Right cardiac atrium (tissue), 5 donors: ENCODE measurements at regions not wholly inside any gene's neighbourhood (a gene's known extent, or its start where the extent isn't known, plus 50 kb on each side); places are given as distances from the start of the nearest gene placed in this dataset.

Experiments
- ATAC-seq, 2 donors: fragments of 200-7000 bp; cut with Tn5 transposase; one replicate each; pipeline versions ENCODE4 v1.8.0 to v1.9.1; 2020; ENCODE audit warnings: moderate library complexity in 2 of 2, mild to moderate bottlenecking in 1 of 2
- DNase-seq, 3 donors: peaks; one replicate each; pipeline ENCODE4 v3.0.0-alpha.2; 2020
- H3K27ac ChIP-seq: one replicate; pipeline ENCODE4 v1.5.1; 2013; ENCODE audit warnings: mild to moderate bottlenecking, low read length, control low read depth, moderate library complexity
- H3K27me3 ChIP-seq: one replicate; pipeline ENCODE4 v1.6.1; 2013; ENCODE audit not compliant: control insufficient read depth, insufficient read depth
- H3K4me1 ChIP-seq: one replicate; pipeline ENCODE4 v1.6.1; 2013; ENCODE audit warnings: low read length; ENCODE audit not compliant: control insufficient read depth, insufficient read depth
- H3K4me3 ChIP-seq: one replicate; pipeline ENCODE4 v1.5.1; 2013; ENCODE audit warnings: low read length, control low read depth
- H3K9me3 ChIP-seq: one replicate; pipeline ENCODE4 v1.6.1; 2013; ENCODE audit warnings: low read length; ENCODE audit not compliant: control insufficient read depth
- WGBS: extraction: QIAGEN DNeasy Blood & Tissue Kit; methylation state at CpG from one replicate; pipeline ENCODE4 v1.1.7; 2013; 5-methylcytosine and 5-hydroxymethylcytosine counted together
- intact Hi-C, 4 donors: fragments of 100-400 bp; cut with DNase I; formaldehyde crosslinking; loops; one replicate each; pipeline versions ENCODE4 v1.11.0 to v1.14.0; 2022 to 2023
- donor health status: healthy with polysubstance abuse.
- donor health status: DM: no; HTN: yes; CAD: no.
- donor health status: DM: no; HTN: no; CAD: no.
- donor health status: DM: no; HTN: yes; CAD: no; lungs with severe emphysema.
- donor health status: DM: yes; HTN: yes; CAD: no.

GRCh38 chr3:83514130-83514914, 1444.5 kb upstream of the CADM2 start:
- DNase-seq (no peak), ATAC-seq (no peak)
- H3K27ac ChIP-seq, result no peak overlapping the region
- no peak overlapping the region for H3K4me3 ChIP-seq
- no peaks in the 10 kb centered on the region for H3K9me3 ChIP-seq
- 83% methylated on average over 6 of the region's 6 CpGs for WGBS
- intact Hi-C loops, result no loop called here
- no peaks in the 10 kb centered on the region for H3K4me1 ChIP-seq
- H3K27me3 ChIP-seq, result no peaks in the 10 kb centered on the region

GRCh38 chr3:83515123-83515522, 1443.7 kb upstream of the CADM2 start:
- 92% methylated on average over 18 of the region's 18 CpGs for WGBS
- Histone ChIP-seq H3K27ac (no peak overlapping the region), H3K4me3 (no peak overlapping the region), H3K4me1 (no peaks in the 10 kb centered on the region), H3K9me3 (no peaks in the 10 kb centered on the region), H3K27me3 (no peaks in the 10 kb centered on the region)
- intact Hi-C loops, result no loop called here
- DNase-seq (no peak), ATAC-seq (no peak)

- peak; percentile 51 to 68 for ATAC-seq
- H3K4me1 ChIP-seq, result no peaks in the 10 kb centered on the region
- no peak for DNase-seq
- no peak overlapping the region for H3K27ac ChIP-seq
- no peaks in the 10 kb centered on the region for H3K9me3 ChIP-seq
- WGBS, result 10% methylated on average over 7 of the region's 7 CpGs
- no peaks in the 10 kb centered on the region for H3K27me3 ChIP-seq
- intact Hi-C loops, result no loop called here
- H3K4me3 ChIP-seq, result no peak overlapping the region
Measured at GRCh38 chr3:83523470-83524073, 1435.2 kb upstream of the CADM2 start.

DNA sequence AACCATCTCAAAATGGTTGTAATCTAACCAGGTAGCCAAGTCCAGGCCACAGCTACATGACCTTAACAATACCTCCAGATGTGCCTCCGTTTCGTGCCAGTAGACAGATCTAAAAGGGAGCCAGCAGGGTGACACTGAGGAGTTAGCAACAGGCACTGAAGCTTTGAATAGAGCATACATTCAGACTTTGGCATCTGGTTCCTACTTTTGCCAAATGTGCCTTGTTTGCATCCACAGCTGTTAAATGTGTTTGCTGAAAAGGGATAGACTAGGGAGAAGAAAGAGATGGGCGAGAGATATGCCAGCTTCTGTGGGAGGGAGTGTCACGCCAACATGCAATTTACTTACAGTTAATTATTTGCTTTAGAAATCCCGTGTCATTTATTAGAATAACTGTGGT, 1433.9 kb upstream of the CADM2 start:
- ATAC-seq, result no peak
- 60% methylated on average over 5 of the region's 5 CpGs for WGBS
- no peaks in the 10 kb centered on the region for H3K4me1 ChIP-seq
- H3K4me3 ChIP-seq, result no peak overlapping the region
- no peak overlapping the region for H3K27ac ChIP-seq
- intact Hi-C loops, result no loop called here
- H3K27me3 ChIP-seq, result no peaks in the 10 kb centered on the region
- H3K9me3 ChIP-seq, result no peaks in the 10 kb centered on the region
- no peak for DNase-seq

DNA sequence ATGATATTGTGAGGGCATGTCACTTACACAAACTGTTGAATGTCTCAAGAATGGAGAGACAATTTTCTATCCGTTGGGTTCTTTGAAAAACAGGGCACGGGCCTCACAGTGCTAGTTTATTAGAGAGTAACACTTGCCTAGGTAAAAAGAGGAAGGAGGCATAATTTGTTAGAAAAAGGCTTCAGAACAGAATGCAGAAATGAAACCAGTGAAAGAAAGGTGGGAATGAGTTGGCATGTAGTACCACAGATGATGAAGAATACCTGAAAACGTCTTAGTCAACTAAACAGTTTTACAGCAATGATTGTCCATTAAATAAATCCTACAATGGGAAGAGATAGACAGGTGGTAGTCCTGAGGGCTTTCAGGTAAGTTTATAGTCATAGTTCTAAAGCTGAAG, 1399.7 kb upstream of the CADM2 start:
- no peaks in the 10 kb centered on the region for H3K4me1 ChIP-seq
- H3K27ac ChIP-seq, result no peak overlapping the region
- DNase-seq (no peak), ATAC-seq (no peak)
- H3K9me3 ChIP-seq, result no peaks in the 10 kb centered on the region
- WGBS, result 73% methylated on average over 3 of the region's 3 CpGs
- intact Hi-C loops, result no loop called here
- H3K4me3 ChIP-seq, result no peak overlapping the region
- no peaks in the 10 kb centered on the region for H3K27me3 ChIP-seq

DNA sequence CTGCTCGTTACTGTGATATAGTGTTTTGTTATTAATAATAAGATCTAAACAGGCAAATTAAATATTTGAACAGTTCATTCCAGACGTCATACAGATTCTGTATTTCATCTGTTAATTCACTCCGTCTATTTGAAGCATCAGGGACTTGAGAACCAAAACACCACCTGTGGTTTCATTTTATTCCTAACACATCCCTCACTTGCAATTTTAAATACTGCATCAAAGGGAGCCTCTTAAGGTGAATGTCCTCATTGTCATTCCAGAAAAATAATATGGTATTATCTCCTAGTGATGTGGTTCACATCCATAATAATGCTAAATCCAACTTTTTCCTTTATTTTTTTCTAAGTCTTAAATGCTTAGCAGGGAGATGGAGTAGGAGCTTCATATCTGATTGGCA, 1390.9 kb upstream of the CADM2 start:
- Histone ChIP-seq H3K9me3 (no peaks in the 10 kb centered on the region), H3K27ac (no peak overlapping the region), H3K27me3 (no peaks in the 10 kb centered on the region), H3K4me1 (no peaks in the 10 kb centered on the region), H3K4me3 (no peak overlapping the region)
- intact Hi-C loops, result no loop called here
- DNase-seq (no peak), ATAC-seq (no peak)
- 16% methylated on average over 3 of the region's 3 CpGs for WGBS

DNA sequence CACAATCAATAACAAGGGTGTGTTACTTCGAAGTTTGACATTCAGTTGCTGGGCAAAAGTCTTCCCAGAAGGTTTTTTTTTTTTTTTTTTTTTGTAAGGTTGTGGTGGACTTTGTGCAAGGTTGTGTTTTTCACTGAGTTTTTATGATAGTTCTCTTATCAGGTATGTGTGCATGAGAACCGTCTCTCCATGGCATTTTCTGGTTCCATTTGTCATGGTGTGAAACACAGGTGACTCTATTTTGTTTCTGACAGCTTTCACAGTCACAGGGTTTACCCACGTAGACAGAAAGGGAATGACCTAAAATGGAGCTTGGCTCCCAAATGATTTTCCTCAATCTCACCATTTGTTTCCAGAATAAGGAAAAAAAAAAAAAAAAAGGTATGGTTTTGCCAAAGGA, 1377.2 kb upstream of the CADM2 start:
- no peak for ATAC-seq
- DNase-seq, result no peak
- Histone ChIP-seq H3K9me3 (no peaks in the 10 kb centered on the region), H3K27ac (no peak overlapping the region), H3K4me1 (no peaks in the 10 kb centered on the region), H3K4me3 (no peak overlapping the region), H3K27me3 (no peaks in the 10 kb centered on the region)
- 55% methylated on average over 3 of the region's 3 CpGs for WGBS
- intact Hi-C loops, result no loop called here

GRCh38 chr3:83601704-83602103, 1357.1 kb upstream of the CADM2 start:
- Histone ChIP-seq H3K27ac (no peak overlapping the region), H3K9me3 (no peaks in the 10 kb centered on the region), H3K4me1 (no peaks in the 10 kb centered on the region), H3K27me3 (no peaks in the 10 kb centered on the region), H3K4me3 (no peak overlapping the region)
- intact Hi-C loops, result no loop called here
- ATAC-seq, result no peak
- WGBS, result 64% methylated on average over 2 of the region's 2 CpGs
- DNase-seq, result no peak

DNA sequence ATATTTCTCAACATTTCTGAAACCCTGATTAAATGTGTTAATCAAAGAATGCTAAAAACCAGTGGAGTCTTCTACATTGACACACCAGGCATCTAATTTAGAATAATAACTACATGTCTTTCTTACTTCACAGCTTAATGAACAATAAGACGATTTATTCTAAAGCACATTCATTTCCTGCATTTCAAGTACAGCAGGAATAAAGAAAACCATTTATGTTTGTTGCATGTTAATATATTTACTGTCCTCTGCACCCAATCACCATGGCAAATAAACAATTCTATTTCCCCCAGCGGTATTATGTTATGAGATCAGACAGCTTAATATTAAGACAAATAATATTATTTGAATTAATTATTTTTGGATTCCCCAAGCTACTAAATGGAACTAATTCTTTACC, 1336.3 kb upstream of the CADM2 start:
- no peak for DNase-seq
- intact Hi-C loops, result no loop called here
- no peaks in the 10 kb centered on the region for H3K9me3 ChIP-seq
- no peak overlapping the region for H3K4me3 ChIP-seq
- H3K27me3 ChIP-seq, result no peaks in the 10 kb centered on the region
- WGBS, result 71% methylated on average over 2 of the region's 2 CpGs
- ATAC-seq, result no peak
- H3K4me1 ChIP-seq, result no peaks in the 10 kb centered on the region
- H3K27ac ChIP-seq, result no peak overlapping the region

GRCh38 chr3:83625261-83625660, 1333.5 kb upstream of the CADM2 start:
- no peak for DNase-seq
- Histone ChIP-seq H3K4me3 (no peak overlapping the region), H3K4me1 (no peaks in the 10 kb centered on the region), H3K27ac (no peak overlapping the region), H3K9me3 (no peaks in the 10 kb centered on the region), H3K27me3 (no peaks in the 10 kb centered on the region)
- WGBS, result 40% methylated on average over 1 of the region's 1 CpG
- ATAC-seq, result no peak
- intact Hi-C loops, result no loop called here

DNA sequence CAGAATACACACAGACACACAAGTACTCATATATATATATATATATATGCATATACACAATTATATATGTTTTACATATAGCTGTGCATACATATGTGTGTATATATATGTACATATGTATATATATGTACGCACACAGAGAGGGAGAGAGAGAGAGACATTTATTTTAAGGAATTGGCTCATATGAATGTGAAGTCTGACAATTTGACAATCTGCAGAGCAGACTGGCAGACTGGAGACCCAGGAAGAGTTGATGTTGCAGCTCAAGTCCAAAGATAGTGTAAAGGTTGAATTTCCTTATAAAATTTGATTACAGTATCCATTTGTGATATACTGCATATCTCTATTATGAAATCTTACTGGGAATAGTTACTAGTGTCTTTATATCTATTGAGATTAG, 1330.3 kb upstream of the CADM2 start:
- intact Hi-C loops, result no loop called here
- no peak overlapping the region for H3K4me3 ChIP-seq
- 84% methylated on average over 1 of the region's 1 CpG for WGBS
- H3K27ac ChIP-seq, result no peak overlapping the region
- no peaks in the 10 kb centered on the region for H3K4me1 ChIP-seq
- H3K9me3 ChIP-seq, result no peaks in the 10 kb centered on the region
- DNase-seq, result no peak
- H3K27me3 ChIP-seq, result no peaks in the 10 kb centered on the region
- no peak for ATAC-seq

DNA sequence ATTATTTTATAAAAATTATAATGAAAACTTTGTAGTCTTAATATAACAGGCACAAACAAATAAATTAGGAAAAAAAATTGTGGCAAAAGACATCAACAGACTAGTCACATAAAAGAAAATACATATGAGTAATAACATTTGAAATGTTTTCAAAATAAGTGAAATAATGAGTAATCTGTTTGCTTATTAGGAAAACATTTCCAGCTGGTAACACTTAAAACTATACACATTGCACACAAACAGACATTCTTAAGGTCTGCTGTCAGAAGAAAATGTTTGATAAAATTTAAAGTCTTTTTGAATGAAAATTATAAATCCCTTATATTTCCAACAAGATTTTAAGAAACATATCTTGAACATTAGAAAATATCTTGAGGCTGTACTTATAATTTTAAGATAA, 1326.3 kb upstream of the CADM2 start:
- Histone ChIP-seq H3K27ac (no peak overlapping the region), H3K4me3 (no peak overlapping the region), H3K27me3 (no peaks in the 10 kb centered on the region), H3K9me3 (no peaks in the 10 kb centered on the region), H3K4me1 (no peaks in the 10 kb centered on the region)
- DNase-seq (no peak), ATAC-seq (no peak)
- intact Hi-C loops, result no loop called here
